ENCODE measurements at regions not wholly inside any gene's neighbourhood (a gene's known extent, or its start where the extent isn't known, plus 50 kb on each side); places are given as distances from the start of the nearest gene placed in this dataset.

GRCh38 chr13:99145461-99145860 is 55.2 kb upstream of the UBAC2 start:
- no peak overlapping the region for H3K27ac ChIP-seq
- no peaks in the 10 kb centered on the region for H3K9me3 ChIP-seq
- H3K4me1 ChIP-seq = no peaks in the 10 kb centered on the region
- intact Hi-C loops (cut with DNase I; ENCODE audit: low total_unique reads) (no loop called here), in situ Hi-C loops (cut with MboI; ENCODE audit: low sequenced_read_pairs in 4 of 4) (no loop called here)
- no peak for ATAC-seq
- no peaks in the 10 kb centered on the region for H3K36me3 ChIP-seq
- H3K4me3 ChIP-seq = no peak overlapping the region
- H3K27me3 ChIP-seq = no peaks in the 10 kb centered on the region
- TF ChIP-seq POLR2A (IDR thresholded peaks at IDR 0.05) (no peak), CTCF (IDR thresholded peaks at IDR 0.05 in 4 of 5, conservative IDR thresholded peaks at IDR 0.05 in 1 of 5) (no peak)
- no peak for DNase-seq

DNA sequence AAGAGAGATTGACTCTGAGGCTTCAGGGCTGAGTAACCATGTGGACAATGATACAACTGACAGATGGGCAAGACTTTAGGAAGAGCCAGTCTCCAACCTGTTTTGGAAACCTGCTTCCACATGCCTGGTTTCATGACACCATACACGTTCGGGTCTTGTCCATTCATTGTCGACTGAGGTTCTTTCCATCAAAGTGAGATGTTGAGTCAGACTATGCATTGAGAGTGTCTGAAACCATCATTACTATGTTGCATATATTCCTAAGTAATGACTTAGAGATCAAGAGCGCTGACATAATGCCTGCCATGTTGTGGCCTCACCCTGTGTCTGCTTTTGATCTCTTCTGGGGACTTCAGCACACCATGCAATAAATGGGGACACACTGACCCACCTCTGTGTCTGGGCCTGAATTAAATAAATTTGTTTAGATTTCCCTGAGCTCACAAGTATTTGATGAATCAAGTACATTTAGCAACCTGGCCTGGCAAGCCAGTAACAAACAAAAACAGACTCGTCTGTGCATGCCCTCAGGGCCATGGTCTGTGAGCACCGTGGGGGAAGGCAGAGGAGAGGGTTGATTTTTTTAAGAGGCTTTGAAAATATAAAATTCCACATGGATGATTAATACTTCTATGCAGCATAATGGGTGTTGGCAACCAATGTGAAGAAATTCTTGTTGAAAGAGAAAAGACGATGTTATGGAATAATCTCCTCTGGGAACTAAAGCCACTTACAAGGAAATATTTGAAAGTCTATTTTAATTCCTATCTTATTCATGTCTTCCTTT is 49.9 kb upstream of the UBAC2 start:
- DNase-seq = no peak
- H3K36me3 ChIP-seq = no peaks in the 10 kb centered on the region
- in situ Hi-C loops (cut with MboI; ENCODE audit: low sequenced_read_pairs in 4 of 4) = no loop called here
- ATAC-seq = no peak
- no peaks in the 10 kb centered on the region for H3K27me3 ChIP-seq
- no peaks in the 10 kb centered on the region for H3K4me1 ChIP-seq
- H3K4me3 ChIP-seq = no peak overlapping the region
- H3K9me3 ChIP-seq = no peaks in the 10 kb centered on the region
- intact Hi-C loops (cut with DNase I; ENCODE audit: low total_unique reads) = no loop called here
- TF ChIP-seq CTCF (IDR thresholded peaks at IDR 0.05 in 4 of 5, conservative IDR thresholded peaks at IDR 0.05 in 1 of 5) (no peak), POLR2A (IDR thresholded peaks at IDR 0.05) (no peak)
- H3K27ac ChIP-seq = no peak overlapping the region

Data from gastrocnemius medialis (tissue), 4 donors.